Psoas muscle (tissue), 7 donors: ENCODE measurements at regions not wholly inside any gene's neighbourhood (a gene's known extent, or its start where the extent isn't known, plus 50 kb on each side); places are given as distances from the start of the nearest gene placed in this dataset.

Source experiments
- ATAC-seq, 4 donors: fragments of 200-7000 bp; cut with Tn5 transposase; one replicate each; pipeline ENCODE4 v1.9.1; 2020; ENCODE audit warnings: moderate library complexity in 3 of 4, mild to moderate bottlenecking in 2 of 4
- DNase-seq, 2 donors: peaks; one replicate each; pipeline ENCODE4 v3.0.0-alpha.2; 2020
- H3K27ac ChIP-seq: fragments of 200-600 bp; one replicate; pipeline ENCODE4 v1.8.0; 2022
- H3K27me3 ChIP-seq, 3 donors: fragments of 200-600 bp in 1 of 3; one replicate each; pipeline versions ENCODE4 v1.6.1 to v1.8.0; 2013 to 2022; ENCODE audit warnings: low read length in 2 of 3, mild to moderate bottlenecking in 2 of 3, moderate library complexity in 1 of 3; ENCODE audit not compliant: insufficient read depth in 3 of 3
- H3K36me3 ChIP-seq, 2 donors: fragments of 200-600 bp in 1 of 2; one replicate each; pipeline versions ENCODE4 v1.6.1 to v1.8.0; 2013 to 2022; ENCODE audit warnings: low read depth in 1 of 2, mild to moderate bottlenecking in 1 of 2, moderate library complexity in 1 of 2; ENCODE audit not compliant: insufficient read depth in 1 of 2
- H3K4me1 ChIP-seq: fragments of 200-600 bp; one replicate; pipeline ENCODE4 v1.8.0; 2022
- H3K4me3 ChIP-seq: fragments of 200-600 bp; one replicate; pipeline ENCODE4 v1.8.0; 2022; ENCODE audit warnings: mild to moderate bottlenecking
- H3K9me3 ChIP-seq: fragments of 200-600 bp; one replicate; pipeline ENCODE4 v1.8.0; 2022
- CTCF ChIP-seq: fragments of 200-600 bp; IDR thresholded peaks from one replicate; pipeline ENCODE4 v1.8.0; 2022; ENCODE audit warnings: antibody characterized with exemption
- WGBS, 3 donors: extraction: QIAGEN DNeasy Blood & Tissue Kit; methylation state at CpG; one replicate each; pipeline versions ENCODE4 v1.1.6 to v1.1.7; 2013; 5-methylcytosine and 5-hydroxymethylcytosine counted together
- intact Hi-C, 2 donors: fragments of 100-400 bp; cut with DNase I; formaldehyde crosslinking; loops; one replicate each; pipeline versions ENCODE4 v1.11.0 to v1.14.2; 2022
- donor health status: healthy with polysubstance abuse.
- donor health status: DM: no; HTN: no; CAD: no; lungs with moderate emphysema.
- donor health status: Bipolar disorder and iron deficiency.
- donor health status: healthy.
- donor health status: DM: yes; HTN: yes; CAD: no.
- donor health status: DM: no; HTN: no; CAD: no.
- donor health status: DM: yes; HTN: yes; CAD: no.

- no peaks in the 10 kb centered on the region for H3K36me3 ChIP-seq
- no peaks in the 10 kb centered on the region for H3K27me3 ChIP-seq
- H3K4me1 ChIP-seq, result no peaks in the 10 kb centered on the region
- H3K27ac ChIP-seq, result no peak overlapping the region
- ATAC-seq (no peak), DNase-seq (no peak)
- no peaks in the 10 kb centered on the region for H3K9me3 ChIP-seq
- intact Hi-C loops, result no loop called here
- 77 to 94% (median 78%) methylated on average over 1 of the region's 1 CpG for WGBS, 3 donors
- no peak for TF ChIP-seq CTCF
- no peak overlapping the region for H3K4me3 ChIP-seq
Observed at GRCh38 chr18:67682516-67682915, 166.0 kb upstream of the DSEL start.

GRCh38 chr18:67677489-67677888 lies 161.0 kb upstream of the DSEL start:
- no peak for ATAC-seq
- H3K27ac ChIP-seq, result no peak overlapping the region
- no peaks in the 10 kb centered on the region for H3K4me1 ChIP-seq
- DNase-seq, result no peak
- H3K27me3 ChIP-seq, result no peaks in the 10 kb centered on the region
- no peaks in the 10 kb centered on the region for H3K36me3 ChIP-seq
- WGBS, 3 donors, result 90 to 91% (median 90%) methylated on average over 3 of the region's 3 CpGs
- H3K4me3 ChIP-seq, result no peak overlapping the region
- no peaks in the 10 kb centered on the region for H3K9me3 ChIP-seq
- intact Hi-C loops, result no loop called here
- TF ChIP-seq CTCF, result no peak

- intact Hi-C loops, result no loop called here
- Histone ChIP-seq H3K4me1 (no peaks in the 10 kb centered on the region), H3K9me3 (no peaks in the 10 kb centered on the region), H3K36me3 (no peaks in the 10 kb centered on the region), H3K27ac (no peak overlapping the region), H3K4me3 (no peak overlapping the region), H3K27me3 (no peaks in the 10 kb centered on the region)
- no peak for TF ChIP-seq CTCF
- DNase-seq (no peak), ATAC-seq (no peak)
- 63 to 73% (median 66%) methylated on average over 5 of the region's 5 CpGs for WGBS, 3 donors
Observed at GRCh38 chr18:67672716-67673115, 156.2 kb upstream of the DSEL start.

GRCh38 chr18:67672155-67672554 lies 155.6 kb upstream of the DSEL start:
- H3K36me3 ChIP-seq, result no peaks in the 10 kb centered on the region
- no peak overlapping the region for H3K27ac ChIP-seq
- ATAC-seq, result no peak
- 68 to 75% (median 70%) methylated on average over 2 of the region's 2 CpGs for WGBS, 3 donors
- intact Hi-C loops, result no loop called here
- no peaks in the 10 kb centered on the region for H3K9me3 ChIP-seq
- no peak overlapping the region for H3K4me3 ChIP-seq
- no peaks in the 10 kb centered on the region for H3K4me1 ChIP-seq
- H3K27me3 ChIP-seq, result no peaks in the 10 kb centered on the region
- DNase-seq, result no peak
- no peak for TF ChIP-seq CTCF

- Histone ChIP-seq H3K36me3 (no peaks in the 10 kb centered on the region), H3K27ac (no peak overlapping the region), H3K4me3 (no peak overlapping the region), H3K9me3 (no peaks in the 10 kb centered on the region), H3K4me1 (no peaks in the 10 kb centered on the region), H3K27me3 (no peaks in the 10 kb centered on the region)
- no peak for TF ChIP-seq CTCF
- DNase-seq (no peak), ATAC-seq (no peak)
- intact Hi-C loops, result no loop called here
- 89 to 98% (median 93%) methylated on average over 2 of the region's 2 CpGs for WGBS, 3 donors
Observed at GRCh38 chr18:67670024-67670543, 153.6 kb upstream of the DSEL start.
